ENCODE measurements at regions not wholly inside any gene's neighbourhood (a gene's known extent, or its start where the extent isn't known, plus 50 kb on each side); places are given as distances from the start of the nearest gene placed in this dataset.

- TF ChIP-seq, protein P1, sequence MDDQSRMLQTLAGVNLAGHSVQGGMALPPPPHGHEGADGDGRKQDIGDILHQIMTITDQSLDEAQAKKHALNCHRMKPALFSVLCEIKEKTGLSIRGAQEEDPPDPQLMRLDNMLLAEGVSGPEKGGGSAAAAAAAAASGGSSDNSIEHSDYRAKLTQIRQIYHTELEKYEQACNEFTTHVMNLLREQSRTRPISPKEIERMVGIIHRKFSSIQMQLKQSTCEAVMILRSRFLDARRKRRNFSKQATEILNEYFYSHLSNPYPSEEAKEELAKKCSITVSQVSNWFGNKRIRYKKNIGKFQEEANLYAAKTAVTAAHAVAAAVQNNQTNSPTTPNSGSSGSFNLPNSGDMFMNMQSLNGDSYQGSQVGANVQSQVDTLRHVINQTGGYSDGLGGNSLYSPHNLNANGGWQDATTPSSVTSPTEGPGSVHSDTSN (IDR thresholded peaks at IDR 0.05; ENCODE audit: insufficient replicate concordance, low read depth, low read length): no peak
- TF ChIP-seq KDM1A (IDR thresholded peaks at IDR 0.05; ENCODE audit: borderline replicate concordance): no peak
- TF ChIP-seq CTCF (IDR thresholded peaks at IDR 0.05 in 2 of 3, conservative IDR thresholded peaks at IDR 0.05 in 1 of 3; ENCODE audit: control insufficient read depth in 2 of 3, extremely low read depth in 1 of 3, insufficient read depth in 1 of 3, low read depth in 3 of 3, low read length in 3 of 3): no peak
- no peak for TF ChIP-seq POLR2AphosphoS5 (IDR thresholded peaks at IDR 0.05; ENCODE audit: low read length)
- no peak for TF ChIP-seq RAD51 (IDR thresholded peaks at IDR 0.05)
- TF ChIP-seq RCOR1 (conservative IDR thresholded peaks at IDR 0.05; ENCODE audit: low read depth, low read length): no peak
- TF ChIP-seq RBBP5 (conservative IDR thresholded peaks at IDR 0.05): no peak
- TF ChIP-seq, protein P2, sequence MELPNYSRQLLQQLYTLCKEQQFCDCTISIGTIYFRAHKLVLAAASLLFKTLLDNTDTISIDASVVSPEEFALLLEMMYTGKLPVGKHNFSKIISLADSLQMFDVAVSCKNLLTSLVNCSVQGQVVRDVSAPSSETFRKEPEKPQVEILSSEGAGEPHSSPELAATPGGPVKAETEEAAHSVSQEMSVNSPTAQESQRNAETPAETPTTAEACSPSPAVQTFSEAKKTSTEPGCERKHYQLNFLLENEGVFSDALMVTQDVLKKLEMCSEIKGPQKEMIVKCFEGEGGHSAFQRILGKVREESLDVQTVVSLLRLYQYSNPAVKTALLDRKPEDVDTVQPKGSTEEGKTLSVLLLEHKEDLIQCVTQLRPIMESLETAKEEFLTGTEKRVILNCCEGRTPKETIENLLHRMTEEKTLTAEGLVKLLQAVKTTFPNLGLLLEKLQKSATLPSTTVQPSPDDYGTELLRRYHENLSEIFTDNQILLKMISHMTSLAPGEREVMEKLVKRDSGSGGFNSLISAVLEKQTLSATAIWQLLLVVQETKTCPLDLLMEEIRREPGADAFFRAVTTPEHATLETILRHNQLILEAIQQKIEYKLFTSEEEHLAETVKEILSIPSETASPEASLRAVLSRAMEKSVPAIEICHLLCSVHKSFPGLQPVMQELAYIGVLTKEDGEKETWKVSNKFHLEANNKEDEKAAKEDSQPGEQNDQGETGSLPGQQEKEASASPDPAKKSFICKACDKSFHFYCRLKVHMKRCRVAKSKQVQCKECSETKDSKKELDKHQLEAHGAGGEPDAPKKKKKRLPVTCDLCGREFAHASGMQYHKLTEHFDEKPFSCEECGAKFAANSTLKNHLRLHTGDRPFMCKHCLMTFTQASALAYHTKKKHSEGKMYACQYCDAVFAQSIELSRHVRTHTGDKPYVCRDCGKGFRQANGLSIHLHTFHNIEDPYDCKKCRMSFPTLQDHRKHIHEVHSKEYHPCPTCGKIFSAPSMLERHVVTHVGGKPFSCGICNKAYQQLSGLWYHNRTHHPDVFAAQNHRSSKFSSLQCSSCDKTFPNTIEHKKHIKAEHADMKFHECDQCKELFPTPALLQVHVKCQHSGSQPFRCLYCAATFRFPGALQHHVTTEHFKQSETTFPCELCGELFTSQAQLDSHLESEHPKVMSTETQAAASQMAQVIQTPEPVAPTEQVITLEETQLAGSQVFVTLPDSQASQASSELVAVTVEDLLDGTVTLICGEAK (IDR thresholded peaks at IDR 0.05; ENCODE audit: borderline replicate concordance): no peak
Measured at GRCh38 chr4:119728185-119728584, 99.6 kb upstream of the PDE5A start (continued).

All from GM12878 (cell line).